ENCODE measurements at regions not wholly inside any gene's neighbourhood (a gene's known extent, or its start where the extent isn't known, plus 50 kb on each side); places are given as distances from the start of the nearest gene placed in this dataset.

DNA sequence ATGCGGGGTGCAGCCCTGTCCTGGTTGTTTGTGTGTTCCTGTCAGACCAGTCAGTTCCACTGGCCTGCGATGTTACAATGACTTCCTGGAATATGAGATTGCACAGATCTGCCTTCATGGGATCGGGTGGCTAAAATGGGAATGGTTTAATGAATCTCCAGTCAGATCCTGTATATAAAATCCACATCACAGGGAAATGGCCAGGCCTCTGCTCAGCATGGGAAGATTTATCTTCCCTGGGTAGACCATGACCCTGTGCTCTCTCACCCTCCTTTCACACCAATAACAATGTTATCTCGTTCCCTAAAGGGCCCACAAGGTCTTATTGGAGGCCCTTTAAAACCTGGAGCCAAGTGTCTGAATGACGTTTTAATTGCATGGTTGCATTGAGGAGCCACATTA lies 307.4 kb downstream of the RAB28 start:
- no peaks in the 10 kb centered on the region for H3K79me2 ChIP-seq (ENCODE audit: low read length)
- no peaks in the 10 kb centered on the region for H3F3A ChIP-seq (ENCODE audit: insufficient read depth, low read length)
- no peaks in the 10 kb centered on the region for H3K9me3 ChIP-seq (replicated peaks; ENCODE audit: insufficient read depth, low read length)
- no peaks in the 10 kb centered on the region for H3K9me2 ChIP-seq (replicated peaks; ENCODE audit: insufficient read depth, low read length)
- H3K9ac ChIP-seq (ENCODE audit: low read length), result no peak overlapping the region
- no peaks in the 10 kb centered on the region for H4K20me1 ChIP-seq (ENCODE audit: insufficient read depth, low read length)
- no peak overlapping the region for H3K4me3 ChIP-seq (ENCODE audit: low read length)
- no peaks in the 10 kb centered on the region for H3K4me1 ChIP-seq (ENCODE audit: low read length)
- no peak for DNase-seq
- H3K27ac ChIP-seq (ENCODE audit: low read length), result no peak overlapping the region
- no peak overlapping the region for H2AFZ ChIP-seq (ENCODE audit: low read length)
- TF ChIP-seq EZH2phosphoT487 (IDR thresholded peaks at IDR 0.05; ENCODE audit: low read length), result no peak
- TF ChIP-seq, protein P1, sequence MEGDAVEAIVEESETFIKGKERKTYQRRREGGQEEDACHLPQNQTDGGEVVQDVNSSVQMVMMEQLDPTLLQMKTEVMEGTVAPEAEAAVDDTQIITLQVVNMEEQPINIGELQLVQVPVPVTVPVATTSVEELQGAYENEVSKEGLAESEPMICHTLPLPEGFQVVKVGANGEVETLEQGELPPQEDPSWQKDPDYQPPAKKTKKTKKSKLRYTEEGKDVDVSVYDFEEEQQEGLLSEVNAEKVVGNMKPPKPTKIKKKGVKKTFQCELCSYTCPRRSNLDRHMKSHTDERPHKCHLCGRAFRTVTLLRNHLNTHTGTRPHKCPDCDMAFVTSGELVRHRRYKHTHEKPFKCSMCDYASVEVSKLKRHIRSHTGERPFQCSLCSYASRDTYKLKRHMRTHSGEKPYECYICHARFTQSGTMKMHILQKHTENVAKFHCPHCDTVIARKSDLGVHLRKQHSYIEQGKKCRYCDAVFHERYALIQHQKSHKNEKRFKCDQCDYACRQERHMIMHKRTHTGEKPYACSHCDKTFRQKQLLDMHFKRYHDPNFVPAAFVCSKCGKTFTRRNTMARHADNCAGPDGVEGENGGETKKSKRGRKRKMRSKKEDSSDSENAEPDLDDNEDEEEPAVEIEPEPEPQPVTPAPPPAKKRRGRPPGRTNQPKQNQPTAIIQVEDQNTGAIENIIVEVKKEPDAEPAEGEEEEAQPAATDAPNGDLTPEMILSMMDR (IDR thresholded peaks at IDR 0.05; ENCODE audit: low read length), result no peak
- TF ChIP-seq EZH2 (optimal IDR thresholded peaks at IDR 0.05; ENCODE audit: low read depth, low read length), result no peak
- no peaks in the 10 kb centered on the region for H3K27me3 ChIP-seq (replicated peaks; ENCODE audit: insufficient read depth, low read length)
- H3K36me3 ChIP-seq (replicated peaks; ENCODE audit: insufficient read depth, low read length), result no peaks in the 10 kb centered on the region
- no peak overlapping the region for H3K4me2 ChIP-seq (ENCODE audit: low read depth, low read length)

DNA sequence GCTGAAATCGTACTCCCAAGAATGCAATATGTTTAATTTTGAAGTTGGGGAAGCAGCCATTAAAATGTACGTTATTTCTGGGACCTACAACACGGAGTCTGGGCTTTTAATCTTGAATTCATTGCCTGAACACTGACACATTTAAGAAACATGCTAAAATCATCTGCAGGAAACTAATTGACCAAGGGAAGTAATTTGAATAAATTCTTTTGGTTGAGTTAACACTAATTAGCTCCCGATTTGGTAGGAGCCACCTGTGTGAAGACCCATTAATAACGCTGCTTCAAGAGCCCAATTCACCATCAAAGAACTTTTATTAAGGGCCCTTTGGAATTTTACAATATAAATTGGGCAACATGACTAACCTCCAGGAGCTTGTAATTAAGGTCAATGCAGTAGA lies 309.2 kb downstream of the RAB28 start:
- DNase-seq, result no peak
- H3K4me2 ChIP-seq (ENCODE audit: low read depth, low read length), result no peak overlapping the region
- no peaks in the 10 kb centered on the region for H3F3A ChIP-seq (ENCODE audit: insufficient read depth, low read length)
- H3K4me1 ChIP-seq (ENCODE audit: low read length), result no peaks in the 10 kb centered on the region
- H3K9me3 ChIP-seq (replicated peaks; ENCODE audit: insufficient read depth, low read length), result no peaks in the 10 kb centered on the region
- no peak overlapping the region for H2AFZ ChIP-seq (ENCODE audit: low read length)
- TF ChIP-seq EZH2 (optimal IDR thresholded peaks at IDR 0.05; ENCODE audit: low read depth, low read length) (no peak), EZH2phosphoT487 (IDR thresholded peaks at IDR 0.05; ENCODE audit: low read length) (no peak)
- TF ChIP-seq, protein P1 (IDR thresholded peaks at IDR 0.05; ENCODE audit: low read length), result no peak
- H3K27ac ChIP-seq (ENCODE audit: low read length), result no peak overlapping the region
- H3K27me3 ChIP-seq (replicated peaks; ENCODE audit: insufficient read depth, low read length), result no peaks in the 10 kb centered on the region
- no peak overlapping the region for H3K4me3 ChIP-seq (ENCODE audit: low read length)
- no peak overlapping the region for H3K9ac ChIP-seq (ENCODE audit: low read length)
- no peaks in the 10 kb centered on the region for H4K20me1 ChIP-seq (ENCODE audit: insufficient read depth, low read length)
- no peaks in the 10 kb centered on the region for H3K79me2 ChIP-seq (ENCODE audit: low read length)
- H3K9me2 ChIP-seq (replicated peaks; ENCODE audit: insufficient read depth, low read length), result no peaks in the 10 kb centered on the region
- no peaks in the 10 kb centered on the region for H3K36me3 ChIP-seq (replicated peaks; ENCODE audit: insufficient read depth, low read length)

DNA sequence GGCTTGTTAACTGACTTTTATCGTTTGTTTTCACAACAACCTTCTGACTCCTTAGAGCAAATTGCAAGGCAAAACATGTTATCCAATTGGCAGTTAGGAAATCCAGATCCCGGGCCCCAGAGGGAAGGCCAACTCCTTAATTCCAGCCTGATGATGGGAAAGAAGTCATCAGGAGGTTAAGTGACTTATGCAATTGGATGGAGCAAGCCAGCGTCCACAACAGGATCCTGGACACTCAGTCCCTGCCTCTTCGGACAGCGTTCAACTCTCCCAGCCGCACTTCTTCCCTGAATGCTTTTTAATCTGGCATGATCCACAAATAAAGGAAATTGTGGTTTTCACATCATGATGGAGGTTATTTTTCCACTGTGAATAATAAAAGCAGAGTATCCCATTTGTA lies 310.1 kb downstream of the RAB28 start:
- no peak for DNase-seq

More for the DNA sequence above, 310.1 kb downstream of the RAB28 start:
- H3F3A ChIP-seq (ENCODE audit: insufficient read depth, low read length), result no peaks in the 10 kb centered on the region
- H3K27me3 ChIP-seq (replicated peaks; ENCODE audit: insufficient read depth, low read length), result no peaks in the 10 kb centered on the region
- H3K27ac ChIP-seq (ENCODE audit: low read length), result no peak overlapping the region
- H2AFZ ChIP-seq (ENCODE audit: low read length), result no peak overlapping the region
- no peak overlapping the region for H3K9ac ChIP-seq (ENCODE audit: low read length)
- H3K36me3 ChIP-seq (replicated peaks; ENCODE audit: insufficient read depth, low read length), result no peaks in the 10 kb centered on the region
- no peaks in the 10 kb centered on the region for H3K79me2 ChIP-seq (ENCODE audit: low read length)
- no peaks in the 10 kb centered on the region for H4K20me1 ChIP-seq (ENCODE audit: insufficient read depth, low read length)
- H3K9me2 ChIP-seq (replicated peaks; ENCODE audit: insufficient read depth, low read length), result no peaks in the 10 kb centered on the region
- no peaks in the 10 kb centered on the region for H3K9me3 ChIP-seq (replicated peaks; ENCODE audit: insufficient read depth, low read length)
- no peak overlapping the region for H3K4me2 ChIP-seq (ENCODE audit: low read depth, low read length)
- TF ChIP-seq EZH2phosphoT487 (IDR thresholded peaks at IDR 0.05; ENCODE audit: low read length) (no peak), EZH2 (optimal IDR thresholded peaks at IDR 0.05; ENCODE audit: low read depth, low read length) (no peak)
- TF ChIP-seq, protein P1 (IDR thresholded peaks at IDR 0.05; ENCODE audit: low read length), result no peak
- H3K4me1 ChIP-seq (ENCODE audit: low read length), result no peaks in the 10 kb centered on the region
- H3K4me3 ChIP-seq (ENCODE audit: low read length), result no peak overlapping the region
